ENCODE measurements at regions not wholly inside any gene's neighbourhood (a gene's known extent, or its start where the extent isn't known, plus 50 kb on each side); places are given as distances from the start of the nearest gene placed in this dataset.
"Not testable (repeated sequence)": the region's sequence is repeated elsewhere in the genome, so short reads cannot be mapped to it uniquely, and the experiment has no call there.

DNA sequence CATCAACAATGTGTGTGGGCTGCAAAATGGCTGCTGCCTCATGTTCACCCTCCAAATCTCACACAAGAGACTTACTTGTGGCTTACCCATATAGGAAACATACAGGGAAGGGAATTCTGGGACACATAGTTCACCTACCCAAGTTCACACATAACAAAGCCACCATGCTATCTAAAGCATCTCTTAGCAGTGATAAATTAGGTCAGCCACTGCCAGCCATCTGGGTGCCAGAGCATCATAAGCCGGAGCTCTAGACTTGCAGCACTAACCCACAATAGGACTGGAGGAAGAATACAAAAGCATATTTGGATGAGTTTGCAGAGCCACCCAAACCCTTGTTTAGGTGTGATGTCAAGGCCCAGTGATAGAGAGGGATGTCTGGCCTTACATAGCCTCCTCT lies 321.7 kb downstream of the SEC16B start:
- ChIA-PET POLR2A (no interaction called here), CTCF (no interaction called here)
- TF ChIP-seq, protein P1, sequence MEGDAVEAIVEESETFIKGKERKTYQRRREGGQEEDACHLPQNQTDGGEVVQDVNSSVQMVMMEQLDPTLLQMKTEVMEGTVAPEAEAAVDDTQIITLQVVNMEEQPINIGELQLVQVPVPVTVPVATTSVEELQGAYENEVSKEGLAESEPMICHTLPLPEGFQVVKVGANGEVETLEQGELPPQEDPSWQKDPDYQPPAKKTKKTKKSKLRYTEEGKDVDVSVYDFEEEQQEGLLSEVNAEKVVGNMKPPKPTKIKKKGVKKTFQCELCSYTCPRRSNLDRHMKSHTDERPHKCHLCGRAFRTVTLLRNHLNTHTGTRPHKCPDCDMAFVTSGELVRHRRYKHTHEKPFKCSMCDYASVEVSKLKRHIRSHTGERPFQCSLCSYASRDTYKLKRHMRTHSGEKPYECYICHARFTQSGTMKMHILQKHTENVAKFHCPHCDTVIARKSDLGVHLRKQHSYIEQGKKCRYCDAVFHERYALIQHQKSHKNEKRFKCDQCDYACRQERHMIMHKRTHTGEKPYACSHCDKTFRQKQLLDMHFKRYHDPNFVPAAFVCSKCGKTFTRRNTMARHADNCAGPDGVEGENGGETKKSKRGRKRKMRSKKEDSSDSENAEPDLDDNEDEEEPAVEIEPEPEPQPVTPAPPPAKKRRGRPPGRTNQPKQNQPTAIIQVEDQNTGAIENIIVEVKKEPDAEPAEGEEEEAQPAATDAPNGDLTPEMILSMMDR (IDR thresholded peaks at IDR 0.05; ENCODE audit: insufficient read depth, low read length, missing control alignments) = no peak
- DNase-seq (ENCODE audit: low read depth, low spot score) = no peak
- H3K4me3 ChIP-seq (ENCODE audit: low read depth, low read length) = no peak overlapping the region

DNA sequence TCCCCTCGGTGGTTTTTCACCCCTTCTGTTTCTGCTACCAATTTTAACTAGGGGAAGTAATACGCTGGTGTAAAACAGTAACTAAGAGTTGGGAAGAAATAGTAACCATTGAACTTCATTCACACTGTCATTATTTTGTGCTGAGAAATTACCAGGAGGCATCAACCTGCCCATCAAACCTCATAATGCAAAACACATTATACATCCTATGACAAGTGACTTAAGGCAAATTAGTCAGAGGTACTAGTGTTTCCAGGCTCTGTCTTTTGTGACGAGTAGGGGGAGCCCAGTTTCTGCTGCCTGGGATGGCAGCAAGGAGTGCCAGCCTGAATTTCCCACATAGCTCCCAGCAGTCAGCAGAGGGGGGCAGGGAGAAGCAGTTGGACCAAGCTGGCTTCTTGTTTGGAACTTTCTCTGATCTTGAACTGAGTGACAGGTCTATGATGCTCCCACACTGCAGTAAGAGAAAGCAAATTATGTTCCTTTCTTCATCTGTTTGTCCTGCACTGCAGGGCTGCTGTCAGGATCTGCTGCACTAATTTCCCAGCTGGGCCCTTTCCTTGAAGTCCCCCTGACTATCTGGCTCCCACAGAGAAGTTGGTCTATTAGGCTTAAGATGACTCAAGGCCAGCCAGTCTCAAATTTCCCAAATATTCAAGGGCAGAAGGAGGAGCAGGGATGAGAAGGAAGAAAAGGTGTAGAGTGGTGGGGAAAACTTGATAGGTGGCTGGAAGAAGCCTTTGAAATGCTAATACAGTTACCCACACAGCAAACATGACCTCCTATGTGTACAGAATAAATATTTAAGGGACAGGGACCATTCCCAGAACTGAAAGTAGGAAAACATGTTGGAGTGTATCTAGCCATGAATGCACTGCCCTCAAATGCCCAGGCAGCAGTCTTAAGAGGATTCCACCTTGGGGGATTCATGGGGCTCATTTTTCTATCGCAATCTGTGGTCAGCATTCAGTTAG lies 322.8 kb downstream of the SEC16B start:
- DNase-seq (ENCODE audit: low read depth, low spot score) = no peak
- POLR2A ChIA-PET = no interaction called here

DNA sequence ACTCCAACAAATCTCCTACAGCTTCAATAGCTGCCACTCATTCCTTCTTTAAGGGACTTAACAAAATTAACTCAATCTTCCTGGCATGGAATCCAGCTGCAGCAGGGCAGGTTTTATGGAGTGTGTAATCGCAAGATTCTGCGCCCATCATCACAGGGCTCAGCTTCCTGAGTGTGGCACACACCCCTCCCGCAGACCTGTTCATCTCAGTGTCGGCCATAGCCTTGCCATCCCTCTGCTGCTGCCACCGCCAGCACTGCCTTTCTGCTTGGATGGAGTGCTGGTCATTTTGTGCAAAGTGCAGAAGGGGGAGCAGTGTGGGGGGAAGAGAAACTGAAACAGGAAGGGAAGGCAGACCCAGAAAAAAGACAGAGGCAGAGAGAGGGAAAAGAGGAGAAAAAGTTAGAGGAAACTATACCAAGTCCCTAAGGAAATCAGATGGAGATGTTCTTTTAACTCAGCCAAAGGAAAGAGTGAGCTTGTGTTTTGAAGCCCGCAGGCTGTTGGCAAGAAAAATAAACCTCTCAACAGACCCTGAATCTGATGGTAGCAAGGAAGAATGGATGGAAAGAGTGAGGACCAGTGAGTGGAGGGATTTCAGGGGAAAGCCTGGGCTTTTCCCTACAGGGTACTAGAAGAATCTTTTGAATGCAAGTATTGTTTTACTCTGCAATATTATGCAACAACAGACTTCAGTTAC lies 324.2 kb downstream of the SEC16B start:
- POLR2A ChIA-PET = no interaction called here
- H3K4me3 ChIP-seq (ENCODE audit: low read depth, low read length) = no peak overlapping the region
- CTCF ChIA-PET = no interaction called here
- TF ChIP-seq, protein P1 (IDR thresholded peaks at IDR 0.05; ENCODE audit: insufficient read depth, low read length, missing control alignments) = no peak
- no peak for DNase-seq (ENCODE audit: low read depth, low spot score)

More for the DNA sequence above, 322.8 kb downstream of the SEC16B start:
- TF ChIP-seq, protein P1 (IDR thresholded peaks at IDR 0.05; ENCODE audit: insufficient read depth, low read length, missing control alignments) = no peak
- CTCF ChIA-PET = no interaction called here
- H3K4me3 ChIP-seq (ENCODE audit: low read depth, low read length) = no peak overlapping the region

DNA sequence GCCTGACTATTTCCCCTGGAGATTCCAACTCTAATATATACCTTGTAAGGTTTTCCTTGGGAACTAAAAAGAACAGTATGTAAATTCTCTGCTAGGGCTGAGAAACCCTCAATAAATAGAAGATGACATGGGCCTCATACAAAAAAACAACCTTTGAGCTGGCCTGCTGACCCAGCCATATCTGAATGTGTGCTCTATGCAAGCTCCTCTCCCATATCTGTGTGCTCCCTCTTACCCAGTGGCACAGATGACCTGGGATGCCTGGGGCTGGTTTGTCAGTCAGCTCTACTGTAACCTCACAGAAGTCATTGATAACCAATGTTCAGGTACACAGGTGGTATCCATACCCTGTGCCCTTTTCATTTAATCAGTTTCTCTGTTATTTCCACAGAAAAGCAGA lies 329.2 kb downstream of the SEC16B start:
- POLR2A ChIA-PET = no interaction called here
- DNase-seq (ENCODE audit: low read depth, low spot score) = no peak
- H3K4me3 ChIP-seq (ENCODE audit: low read depth, low read length) = no peak overlapping the region
- TF ChIP-seq, protein P1 (IDR thresholded peaks at IDR 0.05; ENCODE audit: insufficient read depth, low read length, missing control alignments) = no peak
- CTCF ChIA-PET = no interaction called here

DNA sequence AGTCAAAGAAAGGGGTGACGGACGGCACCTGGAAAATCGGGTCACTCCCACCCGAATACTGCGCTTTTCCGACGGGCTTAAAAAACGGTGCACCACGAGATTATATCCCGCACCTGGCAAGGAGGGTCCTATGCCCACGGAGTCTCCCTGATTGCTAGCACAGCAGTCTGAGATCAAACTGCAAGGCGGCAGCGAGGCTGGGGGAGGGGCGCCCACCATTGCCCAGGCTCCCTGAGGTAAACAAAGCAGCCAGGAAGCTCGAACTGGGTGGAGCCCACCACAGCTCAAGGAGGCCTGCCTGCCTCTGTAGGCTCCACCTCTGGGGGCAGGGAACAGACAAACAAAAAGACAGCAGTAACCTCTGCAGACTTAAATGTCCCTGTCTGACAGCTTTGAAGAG lies 335.7 kb downstream of the SEC16B start:
- CTCF ChIA-PET; DNase-seq (ENCODE audit: low read depth, low spot score): not testable (repeated sequence)

DNA sequence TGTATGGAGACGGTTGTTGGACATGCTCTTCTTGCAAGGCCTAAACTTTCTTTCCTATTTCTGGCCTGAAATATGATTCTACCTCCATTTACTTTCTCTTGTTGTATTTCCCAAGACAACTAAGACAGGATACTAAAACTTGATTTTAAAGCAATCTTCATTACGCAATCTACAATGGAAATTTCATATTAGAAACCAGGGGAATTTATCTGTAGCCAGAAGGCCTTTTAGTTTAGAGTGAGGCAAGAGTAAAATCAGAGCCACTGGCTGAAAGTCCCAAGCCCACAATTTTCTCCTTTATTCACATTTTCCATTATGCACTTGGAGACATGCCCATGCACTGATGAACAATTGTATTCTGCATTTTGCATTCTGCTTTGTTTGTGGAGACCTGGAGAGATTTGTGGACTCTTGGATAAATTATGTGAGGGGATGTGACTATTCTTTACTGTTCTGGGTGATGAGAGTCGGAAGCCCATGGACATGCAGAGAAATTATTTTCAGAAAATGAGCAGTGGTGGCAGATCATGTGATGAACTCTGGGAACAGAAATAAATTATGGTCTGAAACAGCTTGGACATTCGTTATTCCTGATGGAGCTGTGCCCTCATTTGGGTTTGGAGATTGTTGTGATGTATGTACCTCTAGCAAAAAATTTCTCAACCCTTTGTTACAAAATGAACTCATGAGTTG lies 336.8 kb downstream of the SEC16B start:
- TF ChIP-seq, protein P1 (IDR thresholded peaks at IDR 0.05; ENCODE audit: insufficient read depth, low read length, missing control alignments) = no peak
- DNase-seq (ENCODE audit: low read depth, low spot score) = no peak
- ChIA-PET CTCF (no interaction called here), POLR2A (no interaction called here)
- H3K4me3 ChIP-seq (ENCODE audit: low read depth, low read length) = no peak overlapping the region

More for the DNA sequence above, 335.7 kb downstream of the SEC16B start:
- H3K4me3 ChIP-seq (ENCODE audit: low read depth, low read length); POLR2A ChIA-PET: not testable (repeated sequence)
